ENCODE measurements at regions not wholly inside any gene's neighbourhood (a gene's known extent, or its start where the extent isn't known, plus 50 kb on each side); places are given as distances from the start of the nearest gene placed in this dataset.

- no peak for DNase-seq
These were observed 209.5 kb downstream of the JCAD start for GRCh38 chr10:29849886-29850285.

- DNase-seq = no peak
These were observed 210.1 kb downstream of the JCAD start for GRCh38 chr10:29849126-29849833.

- DNase-seq = no peak
These were observed 212.1 kb upstream of the SVIL start for GRCh38 chr10:29846881-29847280.

- no peak for DNase-seq
These were observed 210.4 kb upstream of the SVIL start for GRCh38 chr10:29845166-29845565.

- DNase-seq = no peak
These were observed 208.4 kb upstream of the SVIL start for GRCh38 chr10:29843143-29843542.

- no peak for DNase-seq
These were observed 207.2 kb upstream of the SVIL start for GRCh38 chr10:29841724-29842649.

- no peak for DNase-seq
These were observed 205.9 kb upstream of the SVIL start for GRCh38 chr10:29840516-29841276.

GRCh38 chr10:29839826-29840515, 205.2 kb upstream of the SVIL start:
- DNase-seq = no peak

GRCh38 chr10:29838539-29838938, 203.8 kb upstream of the SVIL start:
- no peak for DNase-seq

- no peak for DNase-seq
These were observed 202.8 kb upstream of the SVIL start for GRCh38 chr10:29837586-29837985.

GRCh38 chr10:29836396-29836795, 201.6 kb upstream of the SVIL start:
- DNase-seq = no peak

- DNase-seq = no peak
These were observed 200.3 kb upstream of the SVIL start for GRCh38 chr10:29835055-29835454.

- DNase-seq = no peak
These were observed 196.1 kb upstream of the SVIL start for GRCh38 chr10:29830531-29831512.

- no peak for DNase-seq
These were observed 195.0 kb upstream of the SVIL start for GRCh38 chr10:29829776-29830175.

- DNase-seq = no peak
These were observed 194.2 kb upstream of the SVIL start for GRCh38 chr10:29828956-29829355.

GRCh38 chr10:29828440-29828894, 193.7 kb upstream of the SVIL start:
- DNase-seq = no peak

- no peak for DNase-seq
These were observed 192.7 kb upstream of the SVIL start for GRCh38 chr10:29827512-29827911.

GRCh38 chr10:29826801-29827450, 192.2 kb upstream of the SVIL start:
- no peak for DNase-seq

GRCh38 chr10:29826221-29826620, 191.4 kb upstream of the SVIL start:
- DNase-seq = no peak

- no peak for DNase-seq
These were observed 188.8 kb upstream of the SVIL start for GRCh38 chr10:29823553-29824080.
